Epithelial cell of esophagus (primary cell): ENCODE measurements at regions not wholly inside any gene's neighbourhood (a gene's known extent, or its start where the extent isn't known, plus 50 kb on each side); places are given as distances from the start of the nearest gene placed in this dataset.

Experiments
- DNase-seq: peaks from one replicate; pipeline ENCODE4 v3.0.0; 2010; ENCODE audit warnings: low read depth
- H3K4me3 ChIP-seq: 2 replicates; pipeline ENCODE4 v1.5.1; 2011; ENCODE audit warnings: mild to moderate bottlenecking, low read length, control low read depth
- TF ChIP-seq, protein P1 (sequence below): IDR thresholded peaks from 2 replicates; pipeline ENCODE4 v1.5.1; 2011; ENCODE audit warnings: low read depth, mild to moderate bottlenecking, low read length, control low read depth, inconsistent platforms; ENCODE audit not compliant: insufficient read depth; ENCODE audit errors: missing control alignments

DNA sequence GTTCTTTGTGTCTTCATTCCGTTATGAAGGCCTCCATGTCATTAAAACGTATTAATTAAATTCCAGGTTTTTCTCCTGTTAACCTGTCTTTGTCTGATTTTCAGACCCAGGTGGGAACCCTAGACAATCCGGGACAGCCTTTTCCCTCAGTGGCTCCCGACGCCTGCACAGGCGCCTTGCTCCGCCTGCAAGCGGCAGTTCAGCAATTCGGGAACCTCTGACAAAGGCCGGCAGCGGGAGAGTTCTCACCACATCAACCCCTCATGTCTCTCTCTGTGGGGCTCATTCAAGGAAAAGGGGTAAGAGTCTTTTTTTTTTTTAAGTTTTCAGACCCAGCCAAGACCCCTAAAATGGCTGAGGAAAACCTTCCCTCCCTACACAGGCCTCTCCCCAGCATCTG lies 259.8 kb upstream of the SALL3 start:
- no peak overlapping the region for H3K4me3 ChIP-seq
- no peak for DNase-seq
- TF ChIP-seq, protein P1, sequence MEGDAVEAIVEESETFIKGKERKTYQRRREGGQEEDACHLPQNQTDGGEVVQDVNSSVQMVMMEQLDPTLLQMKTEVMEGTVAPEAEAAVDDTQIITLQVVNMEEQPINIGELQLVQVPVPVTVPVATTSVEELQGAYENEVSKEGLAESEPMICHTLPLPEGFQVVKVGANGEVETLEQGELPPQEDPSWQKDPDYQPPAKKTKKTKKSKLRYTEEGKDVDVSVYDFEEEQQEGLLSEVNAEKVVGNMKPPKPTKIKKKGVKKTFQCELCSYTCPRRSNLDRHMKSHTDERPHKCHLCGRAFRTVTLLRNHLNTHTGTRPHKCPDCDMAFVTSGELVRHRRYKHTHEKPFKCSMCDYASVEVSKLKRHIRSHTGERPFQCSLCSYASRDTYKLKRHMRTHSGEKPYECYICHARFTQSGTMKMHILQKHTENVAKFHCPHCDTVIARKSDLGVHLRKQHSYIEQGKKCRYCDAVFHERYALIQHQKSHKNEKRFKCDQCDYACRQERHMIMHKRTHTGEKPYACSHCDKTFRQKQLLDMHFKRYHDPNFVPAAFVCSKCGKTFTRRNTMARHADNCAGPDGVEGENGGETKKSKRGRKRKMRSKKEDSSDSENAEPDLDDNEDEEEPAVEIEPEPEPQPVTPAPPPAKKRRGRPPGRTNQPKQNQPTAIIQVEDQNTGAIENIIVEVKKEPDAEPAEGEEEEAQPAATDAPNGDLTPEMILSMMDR = no peak

DNA sequence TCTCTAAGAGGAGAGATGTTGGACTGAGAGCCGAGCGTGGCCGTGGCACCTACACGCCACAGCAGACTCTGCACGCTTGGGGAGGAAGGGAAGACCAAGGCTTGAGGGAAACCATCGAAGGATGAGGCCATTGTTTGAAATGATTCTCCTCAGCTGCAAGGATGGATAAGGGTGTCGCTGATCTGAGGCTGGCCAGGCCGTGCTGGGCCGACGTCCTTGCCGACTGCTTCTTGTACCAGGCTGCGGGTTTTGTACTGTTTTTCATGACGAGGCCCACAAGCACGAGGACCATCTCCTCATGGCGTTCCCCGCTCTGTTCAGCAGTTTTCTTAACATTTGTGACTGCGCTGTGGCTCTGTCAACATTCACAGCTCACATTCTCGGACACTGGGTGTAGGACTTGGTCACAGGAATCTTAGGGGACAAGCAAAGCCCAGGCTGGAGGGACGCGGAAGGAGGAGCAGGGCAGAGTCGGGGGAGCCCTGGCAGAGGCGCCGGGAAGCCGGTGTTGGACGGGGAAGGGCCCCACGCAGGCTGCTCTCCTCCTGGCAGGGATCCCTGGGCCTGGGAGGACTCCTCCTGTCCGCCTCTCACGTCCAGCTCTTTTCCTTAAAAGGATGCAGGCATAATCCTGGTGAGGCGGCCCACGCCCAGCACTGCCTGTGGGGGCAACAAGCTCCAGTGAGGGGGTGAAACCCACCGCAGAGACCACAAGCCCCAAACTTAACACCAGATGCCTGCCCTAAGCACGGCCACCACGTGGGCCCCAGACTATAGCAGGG lies 259.0 kb upstream of the SALL3 start:
- TF ChIP-seq, protein P1 = no peak
- H3K4me3 ChIP-seq = no peak overlapping the region
- DNase-seq = no peak

DNA sequence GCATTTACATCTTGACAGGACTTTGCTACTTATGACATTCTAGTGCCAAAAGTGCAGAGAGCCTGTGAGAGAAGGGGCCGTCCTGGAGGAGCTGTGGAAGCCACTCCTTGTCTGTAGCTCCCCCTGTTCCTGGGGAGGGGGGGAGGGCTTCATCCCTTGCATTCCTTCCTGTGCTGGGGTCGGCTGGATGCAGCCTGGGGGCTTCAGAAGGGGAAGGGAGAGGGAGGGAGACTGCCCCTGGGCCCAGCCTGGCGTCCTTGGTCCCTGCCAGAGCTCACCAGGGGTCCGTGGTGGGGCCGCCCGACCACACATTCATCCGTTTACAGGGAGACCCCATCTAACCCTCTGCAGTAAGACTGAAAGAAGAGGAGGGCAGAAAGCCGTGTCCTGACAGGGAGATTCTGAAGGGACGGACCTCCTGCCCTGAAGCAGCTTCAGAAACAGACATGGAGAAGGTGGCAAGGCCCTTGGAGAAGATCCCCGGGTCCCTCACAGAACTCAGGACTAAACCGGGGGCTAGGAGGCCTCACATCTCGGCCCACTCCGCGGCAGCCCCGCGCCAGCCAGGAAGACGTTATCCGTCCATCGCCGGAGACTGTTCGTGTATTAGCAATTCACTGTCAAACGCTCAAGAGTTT lies 258.3 kb upstream of the SALL3 start:
- TF ChIP-seq, protein P1 = no peak
- no peak overlapping the region for H3K4me3 ChIP-seq
- no peak for DNase-seq

DNA sequence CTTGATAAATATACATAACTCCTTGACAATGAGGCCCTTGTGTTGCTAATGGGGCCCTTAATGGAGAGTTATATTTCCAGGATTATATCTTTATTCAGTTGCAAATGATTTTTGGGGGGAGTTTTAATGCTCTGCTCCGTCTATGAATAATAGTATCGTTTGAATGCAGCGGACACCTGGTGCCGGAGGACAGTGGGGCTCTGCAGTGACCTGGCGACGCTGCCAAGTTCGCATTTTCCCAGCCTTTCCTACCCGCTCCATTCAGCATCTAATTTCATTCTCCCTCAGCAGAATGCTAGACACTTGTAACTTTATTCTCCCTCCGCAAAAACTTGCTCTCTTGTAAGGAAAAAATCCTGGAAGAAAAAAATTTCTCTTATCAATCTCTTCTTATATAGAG lies 257.6 kb upstream of the SALL3 start:
- TF ChIP-seq, protein P1 = no peak
- no peak overlapping the region for H3K4me3 ChIP-seq
- DNase-seq = no peak

DNA sequence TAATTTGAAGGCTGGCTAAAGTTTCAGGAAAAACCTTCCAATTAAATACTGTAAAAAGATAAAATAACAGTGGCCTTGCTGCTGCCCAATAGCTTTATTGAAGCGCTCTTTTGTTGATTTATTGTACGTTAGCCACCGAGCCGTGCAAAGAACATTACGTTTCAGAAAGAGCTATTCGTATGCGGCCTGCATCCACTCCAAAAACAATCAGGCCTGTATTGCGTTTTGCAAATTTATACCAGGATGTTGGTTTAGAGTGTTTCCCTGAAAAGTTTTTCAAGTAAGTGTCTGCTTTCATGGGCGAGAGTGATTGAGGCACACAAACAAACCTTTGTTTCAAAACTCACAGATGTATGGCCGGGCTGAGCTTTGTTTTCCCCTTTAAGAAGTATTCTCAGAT lies 257.2 kb upstream of the SALL3 start:
- TF ChIP-seq, protein P1 = no peak
- no peak for DNase-seq
- no peak overlapping the region for H3K4me3 ChIP-seq

DNA sequence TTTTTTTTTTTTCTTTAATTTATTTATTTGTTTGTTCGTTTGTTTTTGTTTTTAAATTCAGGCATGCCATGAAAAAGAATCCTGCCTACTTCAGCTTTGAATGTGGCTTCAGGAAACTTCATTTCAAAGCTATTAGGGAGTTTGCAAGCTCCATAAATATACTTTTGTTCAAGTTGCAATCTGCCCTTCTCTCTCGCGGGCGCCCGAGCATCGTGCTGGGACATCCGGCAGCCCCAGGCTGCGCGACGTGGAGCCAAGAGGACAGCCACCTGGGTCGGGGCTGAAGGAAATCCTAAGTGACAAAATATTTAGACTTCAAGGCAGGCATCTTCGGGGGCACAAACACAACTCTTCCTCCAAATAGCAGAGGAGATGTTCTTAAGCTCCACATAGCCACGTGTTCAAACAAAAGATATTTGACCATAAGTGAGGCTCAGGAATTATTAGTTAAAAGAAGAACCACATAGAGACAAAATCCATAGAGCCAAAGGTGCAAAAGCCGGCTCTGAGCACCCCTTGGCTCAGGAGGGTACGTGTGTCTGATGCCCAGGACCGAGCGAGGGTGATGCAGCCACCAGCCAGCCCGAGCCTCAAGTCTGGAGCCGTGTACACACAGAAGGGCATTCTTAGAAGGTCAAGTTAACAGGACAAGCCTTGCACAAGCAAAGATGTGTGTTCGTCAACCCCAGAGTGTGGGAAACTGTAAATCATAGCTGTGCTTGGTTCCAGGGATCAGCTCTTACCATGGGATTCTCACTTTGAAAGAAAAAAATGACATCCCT lies 256.5 kb upstream of the SALL3 start:
- H3K4me3 ChIP-seq = no peak overlapping the region
- no peak for DNase-seq
- TF ChIP-seq, protein P1 = no peak
